A549 (cell line): ENCODE measurements at regions not wholly inside any gene's neighbourhood (a gene's known extent, or its start where the extent isn't known, plus 50 kb on each side); places are given as distances from the start of the nearest gene placed in this dataset.

Experiments used
- ATAC-seq, 2 experiments: fragments of 200-7000 bp in 1 of 2; fragments of >200 bp in 1 of 2; cut with Nextera tagmentation in 1 of 2; cut with Tn5 transposase in 1 of 2; 3 replicates each; pipeline versions ENCODE4 v1.8.0 to v1.9.1; 2018 to 2020; ENCODE audit warnings: mild to moderate bottlenecking in 1 of 2, moderate library complexity in 1 of 2
- CTCF ChIA-PET: fragments of 300-600 bp; sonication (Branson Sonifier 250); formaldehyde crosslinking; extraction: SDS; loops from one replicate; lab custom pipeline; 2021; ENCODE audit warnings: antibody characterized with exemption, inconsistent platforms; lab: Yijun Ruan, JAX
- POLR2A ChIA-PET: fragments of 350-600 bp; formaldehyde crosslinking; extraction: SDS; loops from one replicate; lab custom pipeline; 2021; ENCODE audit warnings: antibody characterized with exemption, inconsistent platforms; lab: Yijun Ruan, JAX
- DNase-seq, 2 experiments: peaks; one replicate each; pipeline versions ENCODE4 v3.0.0 to v3.0.0-alpha.2; 2011 to 2016; ENCODE audit warnings: low read depth in 1 of 2, low spot score in 1 of 2
- FAIRE-seq: peaks from 2 replicates; lab custom pipeline; 2011; peaks lifted over from hg19 to GRCh38; lab: Jason Lieb, UNC
- H3K27ac ChIP-seq, 2 experiments: fragments of >200 bp; sonication (Bioruptor Twin); formaldehyde crosslinking; 3 replicates each; pipeline ENCODE4 v1.5.1; 2016 to 2017
- H3K4me1 ChIP-seq: fragments of >200 bp; sonication (Bioruptor Twin); formaldehyde crosslinking; 3 replicates; pipeline ENCODE4 v1.6.1; 2016
- H3K4me2 ChIP-seq: fragments of >200 bp; sonication (Bioruptor Twin); formaldehyde crosslinking; 3 replicates; pipeline ENCODE4 v1.6.1; 2016
- H3K4me3 ChIP-seq: fragments of >200 bp; sonication (Bioruptor Twin); formaldehyde crosslinking; 3 replicates; pipeline ENCODE4 v1.5.1; 2016
- H3K9me3 ChIP-seq: fragments of >200 bp; sonication (Bioruptor Twin); formaldehyde crosslinking; 3 replicates; pipeline ENCODE4 v1.6.1; 2016
- CEBPB ChIP-seq, 2 experiments: fragments of >200 bp in 1 of 2; sonication (Bioruptor Twin) in 1 of 2; formaldehyde crosslinking in 1 of 2; IDR thresholded peaks; 2 replicates each; pipeline ENCODE4 v1.6.1; 2012 to 2016
- CHD2 ChIP-seq: fragments of 150-350 bp; IDR thresholded peaks from 2 replicates; pipeline ENCODE4 v1.6.1; 2014; ENCODE audit warnings: low read length; ENCODE audit not compliant: partially characterized antibody
- EHMT2 ChIP-seq: fragments of 200-600 bp; sonication (generic); IDR thresholded peaks from 2 replicates; pipeline ENCODE4 v1.6.1; 2016; ENCODE audit warnings: antibody characterized with exemption, low read depth, mild to moderate bottlenecking, moderate library complexity
- GATA3 ChIP-seq: IDR thresholded peaks from 2 replicates; pipeline ENCODE4 v1.6.1; 2012; ENCODE audit warnings: borderline replicate concordance
- HEYL ChIP-seq: fragments of 250-450 bp; sonication (Bioruptor Pico); IDR thresholded peaks from 2 replicates; pipeline ENCODE4 v1.8.0; 2021; ENCODE audit warnings: mild to moderate bottlenecking, moderate library complexity
- HMGXB4 ChIP-seq: fragments of 250-450 bp; sonication (Bioruptor Pico); IDR thresholded peaks from 2 replicates; pipeline ENCODE4 v1.5.0; 2021; ENCODE audit warnings: mild to moderate bottlenecking, moderate library complexity, borderline replicate concordance
- HOXA7 ChIP-seq: fragments of 250-450 bp; sonication (Bioruptor Pico); IDR thresholded peaks from 2 replicates; pipeline ENCODE4 v1.5.0; 2020; ENCODE audit warnings: mild to moderate bottlenecking, moderate library complexity
- HOXB13 ChIP-seq: fragments of 250-450 bp; sonication (Bioruptor Pico); IDR thresholded peaks from 2 replicates; pipeline ENCODE4 v1.5.0; 2020; ENCODE audit warnings: low read depth, mild to moderate bottlenecking, moderate library complexity
- KDM1A ChIP-seq: fragments of 200-600 bp; sonication (generic); IDR thresholded peaks from 2 replicates; pipeline ENCODE4 v1.6.1; 2016; ENCODE audit warnings: low read depth, mild to moderate bottlenecking
- MAZ ChIP-seq: fragments of 150-350 bp; IDR thresholded peaks from 2 replicates; pipeline ENCODE4 v1.6.1; 2014; ENCODE audit warnings: antibody characterized with exemption, low read depth, low read length, borderline replicate concordance
- MYC ChIP-seq: IDR thresholded peaks from 2 replicates; pipeline ENCODE4 v1.6.1; 2012; ENCODE audit warnings: mild to moderate bottlenecking, inconsistent platforms, low read length, improper control_type of control experiment, borderline replicate concordance
- POLR2AphosphoS2 ChIP-seq: conservative IDR thresholded peaks from 2 replicates; pipeline ENCODE4 v1.6.1; 2012; ENCODE audit warnings: low read length, improper control_type of control experiment, inconsistent platforms
- RAD21 ChIP-seq, 2 experiments: fragments of >200 bp in 1 of 2; sonication (Bioruptor Twin) in 1 of 2; formaldehyde crosslinking in 1 of 2; IDR thresholded peaks in 1 of 2; conservative IDR thresholded peaks in 1 of 2; 2 replicates in 1 of 2; 3 replicates in 1 of 2; pipeline ENCODE4 v1.6.1; 2012 to 2018; ENCODE audit warnings: inconsistent platforms in 1 of 2
- RCOR1 ChIP-seq: fragments of 150-350 bp; IDR thresholded peaks from 2 replicates; pipeline ENCODE4 v1.6.1; 2014; ENCODE audit warnings: antibody characterized with exemption, low read length, low read depth
- RFX5 ChIP-seq: fragments of 450-650 bp; IDR thresholded peaks from 2 replicates; pipeline ENCODE4 v1.7.1; 2014; ENCODE audit warnings: antibody characterized with exemption, mild to moderate bottlenecking, moderate library complexity
- SMC3 ChIP-seq: fragments of >200 bp; sonication (Bioruptor Twin); formaldehyde crosslinking; IDR thresholded peaks from 3 replicates; pipeline ENCODE4 v1.6.1; 2018; ENCODE audit warnings: inconsistent platforms
- TFCP2L1 ChIP-seq: fragments of 250-450 bp; sonication (Bioruptor Pico); IDR thresholded peaks from 2 replicates; pipeline ENCODE4 v1.5.0; 2021; ENCODE audit warnings: mild to moderate bottlenecking
- ZC3H11A ChIP-seq: fragments of 450-650 bp; IDR thresholded peaks from 2 replicates; pipeline ENCODE4 v1.6.1; 2014; ENCODE audit warnings: antibody characterized with exemption, mild to moderate bottlenecking
- ZFP36 ChIP-seq: fragments of 450-650 bp; IDR thresholded peaks from 2 replicates; pipeline ENCODE4 v1.6.1; 2014; ENCODE audit warnings: borderline replicate concordance; ENCODE audit not compliant: partially characterized antibody
- WGBS: methylation state at CpG from one replicate; pipeline ENCODE4 v1.1.6; 2017; ENCODE audit errors: missing lambda C conversion rate; 5-methylcytosine and 5-hydroxymethylcytosine counted together
- TF ChIP-seq, protein P1 (sequence below): fragments of >200 bp; sonication (Bioruptor Twin); formaldehyde crosslinking; IDR thresholded peaks from 3 replicates; pipeline ENCODE4 v1.5.1; 2016
- TF ChIP-seq, protein P2 (sequence below): fragments of 150-350 bp; IDR thresholded peaks from 2 replicates; pipeline ENCODE4 v1.6.1; 2014; ENCODE audit warnings: low read depth, mild to moderate bottlenecking, low read length
- TF ChIP-seq, protein P3 (sequence below): fragments of 200-600 bp; sonication (generic); IDR thresholded peaks from 2 replicates; pipeline ENCODE4 v1.6.1; 2016; ENCODE audit warnings: antibody characterized with exemption, mild to moderate bottlenecking, moderate library complexity

GRCh38 chr1:212212906-212213305, 72.3 kb upstream of the PPP2R5A start:
- ChIA-PET CTCF (interaction anchor here (0.6 kb wide), 2 partner anchors 18 to 62 kb away, joined by 3 read pairs; no protein-coding TSS in a partner anchor), POLR2A (no interaction called here)
- ATAC-seq (0 out of 6 replicates have a peak, but pooled peaks of 1 of the 2 experiments have one; percentile 30), FAIRE-seq (no peak)
- WGBS, result 90% methylated on average over 7 of the region's 7 CpGs
- H3K4me2 ChIP-seq, result no peak overlapping the region
- no peaks in the 10 kb centered on the region for H3K9me3 ChIP-seq
- H3K4me1 ChIP-seq, result no peaks in the 10 kb centered on the region
- H3K27ac ChIP-seq, result no peak overlapping the region
- TF ChIP-seq, protein P1, sequence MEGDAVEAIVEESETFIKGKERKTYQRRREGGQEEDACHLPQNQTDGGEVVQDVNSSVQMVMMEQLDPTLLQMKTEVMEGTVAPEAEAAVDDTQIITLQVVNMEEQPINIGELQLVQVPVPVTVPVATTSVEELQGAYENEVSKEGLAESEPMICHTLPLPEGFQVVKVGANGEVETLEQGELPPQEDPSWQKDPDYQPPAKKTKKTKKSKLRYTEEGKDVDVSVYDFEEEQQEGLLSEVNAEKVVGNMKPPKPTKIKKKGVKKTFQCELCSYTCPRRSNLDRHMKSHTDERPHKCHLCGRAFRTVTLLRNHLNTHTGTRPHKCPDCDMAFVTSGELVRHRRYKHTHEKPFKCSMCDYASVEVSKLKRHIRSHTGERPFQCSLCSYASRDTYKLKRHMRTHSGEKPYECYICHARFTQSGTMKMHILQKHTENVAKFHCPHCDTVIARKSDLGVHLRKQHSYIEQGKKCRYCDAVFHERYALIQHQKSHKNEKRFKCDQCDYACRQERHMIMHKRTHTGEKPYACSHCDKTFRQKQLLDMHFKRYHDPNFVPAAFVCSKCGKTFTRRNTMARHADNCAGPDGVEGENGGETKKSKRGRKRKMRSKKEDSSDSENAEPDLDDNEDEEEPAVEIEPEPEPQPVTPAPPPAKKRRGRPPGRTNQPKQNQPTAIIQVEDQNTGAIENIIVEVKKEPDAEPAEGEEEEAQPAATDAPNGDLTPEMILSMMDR, result no peak
- no peak for TF ChIP-seq ZFP36
- no peak for TF ChIP-seq CHD2
- TF ChIP-seq HEYL (CRISPR knock-in tag), result no peak
- no peak for TF ChIP-seq HMGXB4 (CRISPR knock-in tag)
- TF ChIP-seq HOXB13, result no peak
- no peak for TF ChIP-seq ZC3H11A
- TF ChIP-seq CEBPB (IDR thresholded peaks at IDR 0.05), result no peak
- TF ChIP-seq SMC3, result no peak
- no peak for TF ChIP-seq POLR2AphosphoS2
- TF ChIP-seq, protein P2, sequence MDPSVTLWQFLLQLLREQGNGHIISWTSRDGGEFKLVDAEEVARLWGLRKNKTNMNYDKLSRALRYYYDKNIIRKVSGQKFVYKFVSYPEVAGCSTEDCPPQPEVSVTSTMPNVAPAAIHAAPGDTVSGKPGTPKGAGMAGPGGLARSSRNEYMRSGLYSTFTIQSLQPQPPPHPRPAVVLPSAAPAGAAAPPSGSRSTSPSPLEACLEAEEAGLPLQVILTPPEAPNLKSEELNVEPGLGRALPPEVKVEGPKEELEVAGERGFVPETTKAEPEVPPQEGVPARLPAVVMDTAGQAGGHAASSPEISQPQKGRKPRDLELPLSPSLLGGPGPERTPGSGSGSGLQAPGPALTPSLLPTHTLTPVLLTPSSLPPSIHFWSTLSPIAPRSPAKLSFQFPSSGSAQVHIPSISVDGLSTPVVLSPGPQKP, result no peak
- TF ChIP-seq HOXA7 (CRISPR knock-in tag), result no peak
- TF ChIP-seq MYC, result no peak
- TF ChIP-seq MAZ, result no peak
- TF ChIP-seq TFCP2L1 (CRISPR knock-in tag), result no peak
- no peak for TF ChIP-seq RCOR1
- TF ChIP-seq, all 56 proteins: peak for 0
- DNase-seq, result no peak
- H3K4me3 ChIP-seq, result no peak overlapping the region

GRCh38 chr1:212213784-212214183, 71.4 kb upstream of the PPP2R5A start:
- no peak for FAIRE-seq
- Histone ChIP-seq H3K9me3 (no peaks in the 10 kb centered on the region), H3K4me3 (no peak overlapping the region), H3K4me1 (no peaks in the 10 kb centered on the region), H3K27ac (no peak overlapping the region), H3K4me2 (no peak overlapping the region)
- WGBS, result 91% methylated on average over 2 of the region's 2 CpGs
- ChIA-PET POLR2A (no interaction called here), CTCF (interaction anchor here (0.6 to 1.3 kb wide), 2 partner anchors 10 to 706 kb away, joined by 3 read pairs; no protein-coding TSS in a partner anchor)
- no peak for DNase-seq
- no peak for ATAC-seq
- TF ChIP-seq KDM1A, result no peak
- TF ChIP-seq ZFP36, result no peak
- TF ChIP-seq, protein P3, sequence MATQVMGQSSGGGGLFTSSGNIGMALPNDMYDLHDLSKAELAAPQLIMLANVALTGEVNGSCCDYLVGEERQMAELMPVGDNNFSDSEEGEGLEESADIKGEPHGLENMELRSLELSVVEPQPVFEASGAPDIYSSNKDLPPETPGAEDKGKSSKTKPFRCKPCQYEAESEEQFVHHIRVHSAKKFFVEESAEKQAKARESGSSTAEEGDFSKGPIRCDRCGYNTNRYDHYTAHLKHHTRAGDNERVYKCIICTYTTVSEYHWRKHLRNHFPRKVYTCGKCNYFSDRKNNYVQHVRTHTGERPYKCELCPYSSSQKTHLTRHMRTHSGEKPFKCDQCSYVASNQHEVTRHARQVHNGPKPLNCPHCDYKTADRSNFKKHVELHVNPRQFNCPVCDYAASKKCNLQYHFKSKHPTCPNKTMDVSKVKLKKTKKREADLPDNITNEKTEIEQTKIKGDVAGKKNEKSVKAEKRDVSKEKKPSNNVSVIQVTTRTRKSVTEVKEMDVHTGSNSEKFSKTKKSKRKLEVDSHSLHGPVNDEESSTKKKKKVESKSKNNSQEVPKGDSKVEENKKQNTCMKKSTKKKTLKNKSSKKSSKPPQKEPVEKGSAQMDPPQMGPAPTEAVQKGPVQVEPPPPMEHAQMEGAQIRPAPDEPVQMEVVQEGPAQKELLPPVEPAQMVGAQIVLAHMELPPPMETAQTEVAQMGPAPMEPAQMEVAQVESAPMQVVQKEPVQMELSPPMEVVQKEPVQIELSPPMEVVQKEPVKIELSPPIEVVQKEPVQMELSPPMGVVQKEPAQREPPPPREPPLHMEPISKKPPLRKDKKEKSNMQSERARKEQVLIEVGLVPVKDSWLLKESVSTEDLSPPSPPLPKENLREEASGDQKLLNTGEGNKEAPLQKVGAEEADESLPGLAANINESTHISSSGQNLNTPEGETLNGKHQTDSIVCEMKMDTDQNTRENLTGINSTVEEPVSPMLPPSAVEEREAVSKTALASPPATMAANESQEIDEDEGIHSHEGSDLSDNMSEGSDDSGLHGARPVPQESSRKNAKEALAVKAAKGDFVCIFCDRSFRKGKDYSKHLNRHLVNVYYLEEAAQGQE, result no peak
- no peak for TF ChIP-seq EHMT2
- no peak for TF ChIP-seq GATA3
- TF ChIP-seq RFX5, result no peak
- no peak for TF ChIP-seq RAD21 (conservative IDR thresholded peaks at IDR 0.05 in 1 of 2, IDR thresholded peaks at IDR 0.05 in 1 of 2)
